K562 (cell line): ENCODE measurements at regions not wholly inside any gene's neighbourhood (a gene's known extent, or its start where the extent isn't known, plus 50 kb on each side); places are given as distances from the start of the nearest gene placed in this dataset.

Experiments
- ATF1 ChIP-seq, 2 experiments: fragments of 450-650 bp in 1 of 2; IDR thresholded peaks; 2 replicates each; pipeline ENCODE4 v1.6.1; 2016; ENCODE audit warnings: missing compliant biosample characterization in 1 of 2, missing genetic modification characterization in 1 of 2
- CBX8 ChIP-seq: fragments of 200-600 bp; sonication (generic); IDR thresholded peaks from 2 replicates; pipeline ENCODE4 v1.6.1; 2012; ENCODE audit warnings: borderline replicate concordance, mixed run types, low read depth, mild to moderate bottlenecking, moderate library complexity, mixed read lengths, low read length, control low read depth, inconsistent platforms; ENCODE audit not compliant: poor library complexity, severe bottlenecking; ENCODE audit errors: extremely low read depth
- EP300 ChIP-seq: IDR thresholded peaks from 2 replicates; pipeline ENCODE4 v1.6.1; 2012; ENCODE audit warnings: low read length, improper control_type of control experiment
- GATA2 ChIP-seq: sonication (generic); formaldehyde crosslinking; IDR thresholded peaks from 2 replicates; pipeline ENCODE4 v1.4.0; 2020; ENCODE audit warnings: mild to moderate bottlenecking, missing genetic modification reagents
- HDAC1 ChIP-seq, 2 experiments: fragments of 450-650 bp; IDR thresholded peaks; 2 replicates each; pipeline ENCODE4 v1.6.1; 2016 to 2017; ENCODE audit warnings: inconsistent platforms in 1 of 2, mild to moderate bottlenecking in 1 of 2, moderate library complexity in 1 of 2
- RCOR1 ChIP-seq, 2 experiments: IDR thresholded peaks; 2 replicates each; pipeline ENCODE4 v1.6.1; 2012; ENCODE audit warnings: low read depth in 2 of 2, low read length in 2 of 2, borderline replicate concordance in 1 of 2, improper control_type of control experiment in 1 of 2
- THRA ChIP-seq: fragments of 450-650 bp; IDR thresholded peaks from 2 replicates; pipeline ENCODE4 v1.6.1; 2017; ENCODE audit warnings: mild to moderate bottlenecking, moderate library complexity
- TF ChIP-seq, protein P1 (sequence below): fragments of 450-650 bp; IDR thresholded peaks from 2 replicates; pipeline ENCODE4 v1.6.1; 2016; ENCODE audit warnings: low read depth

- TF ChIP-seq CBX8 (no peak), HDAC1 (IDR thresholded peaks at IDR 0.05) (no peak), THRA (no peak), EP300 (no peak), ATF1 (CRISPR knock-in tag; IDR thresholded peaks at IDR 0.05) (no peak), ATF1 (tag; IDR thresholded peaks at IDR 0.05) (no peak), GATA2 (CRISPR knock-in tag) (no peak), RCOR1 (IDR thresholded peaks at IDR 0.05; ENCODE audit: borderline replicate concordance in 1 of 2, low read depth in 2 of 2, low read length in 2 of 2) (no peak)
- TF ChIP-seq, protein P1, sequence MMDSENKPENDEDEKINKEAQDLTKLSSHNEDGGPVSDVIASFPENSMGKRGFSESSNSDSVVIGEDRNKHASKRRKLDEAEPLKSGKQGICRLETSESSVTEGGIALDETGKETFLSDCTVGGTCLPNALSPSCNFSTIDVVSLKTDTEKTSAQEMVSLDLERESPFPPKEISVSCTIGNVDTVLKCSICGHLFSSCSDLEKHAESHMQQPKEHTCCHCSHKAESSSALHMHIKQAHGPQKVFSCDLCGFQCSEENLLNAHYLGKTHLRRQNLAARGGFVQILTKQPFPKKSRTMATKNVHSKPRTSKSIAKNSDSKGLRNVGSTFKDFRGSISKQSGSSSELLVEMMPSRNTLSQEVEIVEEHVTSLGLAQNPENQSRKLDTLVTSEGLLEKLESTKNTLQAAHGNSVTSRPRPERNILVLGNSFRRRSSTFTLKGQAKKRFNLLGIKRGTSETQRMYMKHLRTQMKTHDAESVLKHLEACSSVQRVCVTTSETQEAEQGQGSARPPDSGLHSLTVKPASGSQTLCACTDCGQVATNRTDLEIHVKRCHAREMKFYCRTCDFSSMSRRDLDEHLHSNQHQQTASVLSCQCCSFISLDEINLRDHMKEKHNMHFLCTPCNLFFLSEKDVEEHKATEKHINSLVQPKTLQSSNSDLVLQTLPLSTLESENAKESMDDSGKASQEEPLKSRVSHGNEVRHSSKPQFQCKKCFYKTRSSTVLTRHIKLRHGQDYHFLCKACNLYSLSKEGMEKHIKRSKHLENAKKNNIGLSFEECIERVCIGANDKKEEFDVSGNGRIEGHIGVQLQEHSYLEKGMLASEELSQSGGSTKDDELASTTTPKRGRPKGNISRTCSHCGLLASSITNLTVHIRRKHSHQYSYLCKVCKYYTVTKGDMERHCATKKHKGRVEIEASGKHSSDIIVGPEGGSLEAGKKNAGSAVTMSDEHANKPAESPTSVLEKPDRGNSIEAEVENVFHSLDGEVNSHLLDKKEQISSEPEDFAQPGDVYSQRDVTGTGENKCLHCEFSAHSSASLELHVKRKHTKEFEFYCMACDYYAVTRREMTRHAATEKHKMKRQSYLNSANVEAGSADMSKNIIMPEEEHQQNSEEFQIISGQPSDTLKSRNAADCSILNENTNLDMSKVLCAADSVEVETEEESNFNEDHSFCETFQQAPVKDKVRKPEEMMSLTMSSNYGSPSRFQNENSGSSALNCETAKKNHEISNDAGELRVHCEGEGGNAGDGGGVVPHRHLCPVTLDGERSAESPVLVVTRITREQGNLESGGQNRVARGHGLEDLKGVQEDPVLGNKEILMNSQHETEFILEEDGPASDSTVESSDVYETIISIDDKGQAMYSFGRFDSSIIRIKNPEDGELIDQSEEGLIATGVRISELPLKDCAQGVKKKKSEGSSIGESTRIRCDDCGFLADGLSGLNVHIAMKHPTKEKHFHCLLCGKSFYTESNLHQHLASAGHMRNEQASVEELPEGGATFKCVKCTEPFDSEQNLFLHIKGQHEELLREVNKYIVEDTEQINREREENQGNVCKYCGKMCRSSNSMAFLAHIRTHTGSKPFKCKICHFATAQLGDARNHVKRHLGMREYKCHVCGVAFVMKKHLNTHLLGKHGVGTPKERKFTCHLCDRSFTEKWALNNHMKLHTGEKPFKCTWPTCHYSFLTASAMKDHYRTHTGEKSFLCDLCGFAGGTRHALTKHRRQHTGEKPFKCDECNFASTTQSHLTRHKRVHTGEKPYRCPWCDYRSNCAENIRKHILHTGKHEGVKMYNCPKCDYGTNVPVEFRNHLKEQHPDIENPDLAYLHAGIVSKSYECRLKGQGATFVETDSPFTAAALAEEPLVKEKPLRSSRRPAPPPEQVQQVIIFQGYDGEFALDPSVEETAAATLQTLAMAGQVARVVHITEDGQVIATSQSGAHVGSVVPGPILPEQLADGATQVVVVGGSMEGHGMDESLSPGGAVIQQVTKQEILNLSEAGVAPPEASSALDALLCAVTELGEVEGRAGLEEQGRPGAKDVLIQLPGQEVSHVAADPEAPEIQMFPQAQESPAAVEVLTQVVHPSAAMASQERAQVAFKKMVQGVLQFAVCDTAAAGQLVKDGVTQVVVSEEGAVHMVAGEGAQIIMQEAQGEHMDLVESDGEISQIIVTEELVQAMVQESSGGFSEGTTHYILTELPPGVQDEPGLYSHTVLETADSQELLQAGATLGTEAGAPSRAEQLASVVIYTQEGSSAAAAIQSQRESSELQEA: no peak
Measured at GRCh38 chr1:188317894-188318293, 1489.1 kb downstream of the PLA2G4A start.
